K562 (cell line): ENCODE measurements at regions not wholly inside any gene's neighbourhood (a gene's known extent, or its start where the extent isn't known, plus 50 kb on each side); places are given as distances from the start of the nearest gene placed in this dataset.

ENCODE experiments used
- ATAC-seq: fragments of 200-7000 bp; cut with Tn5 transposase; 3 replicates; pipeline ENCODE4 v1.9.1; 2020; ENCODE audit warnings: moderate library complexity
- BruUV-seq: library from RNA; stranded (reverse); fragments of 400-500 nt; replicated peaks from 2 replicates; lab custom pipeline; 2021; lab: Mats Ljungman, UMichigan
- CTCF ChIA-PET: fragments of 300-600 bp; formaldehyde crosslinking; extraction: SDS; loops from one replicate; lab custom pipeline; 2021; ENCODE audit warnings: low intra/inter-chr PET ratio; lab: Yijun Ruan, JAX
- POLR2A ChIA-PET: fragments of 300-600, 350-650 bp; sonication (Branson Sonifier 250); formaldehyde crosslinking; extraction: SDS; loops from one replicate; lab custom pipeline; 2021; ENCODE audit warnings: antibody characterized with exemption, inconsistent platforms; lab: Yijun Ruan, JAX
- DNase-seq, 4 experiments: peaks; one replicate each; pipeline versions ENCODE4 v3.0.0 to v3.0.0-alpha.2; 2011 to 2018; ENCODE audit warnings: low spot score in 3 of 4, mixed read lengths in 3 of 4; ENCODE audit errors: extremely low read depth in 1 of 4
- FAIRE-seq: peaks from 2 replicates; lab custom pipeline; 2011; peaks lifted over from hg19 to GRCh38; lab: Jason Lieb, UNC
- H2AFZ ChIP-seq: 2 replicates; pipeline ENCODE4 v1.6.0; 2011; ENCODE audit warnings: low read depth, low read length, control low read depth, inconsistent platforms
- H3K27ac ChIP-seq: fragments of 200-600 bp; 3 replicates; pipeline ENCODE4 v1.8.0; 2011; ENCODE audit warnings: low read depth, mild to moderate bottlenecking, control low read depth, inconsistent platforms, low read length, moderate library complexity, mixed read lengths; ENCODE audit errors: extremely low read depth
- H3K27me3 ChIP-seq, 2 experiments: fragments of 300-600 bp in 1 of 2; 2 replicates in 1 of 2; 3 replicates in 1 of 2; pipeline versions ENCODE4 v1.6.0 to v1.8.0; 2011; ENCODE audit warnings: inconsistent platforms in 2 of 2, low read length in 2 of 2, mild to moderate bottlenecking in 1 of 2, mixed read lengths in 1 of 2, moderate library complexity in 1 of 2; ENCODE audit not compliant: control insufficient read depth in 2 of 2, insufficient read depth in 2 of 2
- H3K36me3 ChIP-seq: fragments of 300-600 bp; 3 replicates; pipeline ENCODE4 v1.8.0; 2011; ENCODE audit warnings: mild to moderate bottlenecking, low read length, inconsistent platforms; ENCODE audit not compliant: control insufficient read depth, insufficient read depth
- H3K4me1 ChIP-seq, 2 experiments: fragments of 200-600 bp in 1 of 2; replicated peaks in 1 of 2; 2 replicates in 1 of 2; 3 replicates in 1 of 2; pipeline versions ENCODE4 v1.5.1 to v1.8.0; 2011; ENCODE audit warnings: inconsistent platforms in 2 of 2, low read length in 2 of 2, mild to moderate bottlenecking in 1 of 2, mixed read lengths in 1 of 2, moderate library complexity in 1 of 2; ENCODE audit not compliant: control insufficient read depth in 2 of 2, insufficient read depth in 2 of 2
- H3K4me2 ChIP-seq: 2 replicates; pipeline ENCODE4 v1.6.1; 2011; ENCODE audit warnings: low read length, control low read depth, inconsistent platforms, mixed read lengths; ENCODE audit not compliant: insufficient read depth
- H3K4me3 ChIP-seq: fragments of 200-600 bp; sonication (generic), shearing (Covaris generic); 2 replicates; pipeline ENCODE4 v1.5.1; 2016; ENCODE audit warnings: control low read depth, inconsistent platforms
- H3K79me2 ChIP-seq: fragments of 200-600 bp; 3 replicates; pipeline ENCODE4 v1.8.0; 2011; ENCODE audit warnings: low read length, inconsistent platforms; ENCODE audit not compliant: control insufficient read depth, insufficient read depth
- H3K9ac ChIP-seq, 2 experiments: 2 replicates each; pipeline versions ENCODE4 v1.6.0 to v1.6.1; 2011; ENCODE audit warnings: low read depth in 2 of 2, low read length in 2 of 2, control low read depth in 1 of 2, inconsistent platforms in 1 of 2, mild to moderate bottlenecking in 1 of 2, mixed read lengths in 1 of 2; ENCODE audit not compliant: insufficient read depth in 1 of 2
- H3K9me1 ChIP-seq: one replicate; pipeline ENCODE4 v1.6.0; 2011; ENCODE audit warnings: inconsistent platforms, mild to moderate bottlenecking, low read length, moderate library complexity; ENCODE audit not compliant: control insufficient read depth, insufficient read depth
- H3K9me3 ChIP-seq: replicated peaks from 2 replicates; pipeline ENCODE4 v1.5.1; 2011; ENCODE audit warnings: low read depth, low read length, inconsistent platforms; ENCODE audit not compliant: control insufficient read depth, insufficient read depth
- H4K20me1 ChIP-seq: replicated peaks from 2 replicates; pipeline ENCODE4 v1.6.1; 2011; ENCODE audit warnings: low read length, inconsistent platforms, mixed read lengths; ENCODE audit not compliant: control insufficient read depth, insufficient read depth
- ARID1B ChIP-seq: fragments of 450-650 bp; IDR thresholded peaks from 2 replicates; pipeline ENCODE4 v1.6.1; 2016; ENCODE audit warnings: antibody characterized with exemption, mild to moderate bottlenecking, inconsistent platforms
- BCOR ChIP-seq: fragments of 450-650 bp; IDR thresholded peaks from 2 replicates; pipeline ENCODE4 v1.6.1; 2016
- CREM ChIP-seq: IDR thresholded peaks from 2 replicates; pipeline ENCODE4 v1.6.1; 2014; ENCODE audit warnings: antibody characterized with exemption, low read depth
- KAT7 ChIP-seq: sonication (generic); formaldehyde crosslinking; IDR thresholded peaks from 2 replicates; pipeline ENCODE4 v1.8.0; 2022; ENCODE audit warnings: missing genetic modification reagents, mild to moderate bottlenecking, borderline replicate concordance
- NFRKB ChIP-seq: fragments of 450-650 bp; IDR thresholded peaks from 2 replicates; pipeline ENCODE4 v1.6.1; 2016; ENCODE audit warnings: low read depth
- WGBS: fragments of 100-300 bp; shearing (Covaris generic); methylation state at CpG from one replicate; pipeline ENCODE4 v1.1.6; 2016; ENCODE audit warnings: low coverage, mixed read lengths; ENCODE audit not compliant: insufficient coverage; ENCODE audit errors: missing lambda C conversion rate; 5-methylcytosine and 5-hydroxymethylcytosine counted together
- in situ Hi-C: fragments of 300-500 bp; cut with MboI; formaldehyde crosslinking; loops from 4 replicates; pipeline ENCODE4 v1.15.0; 2018; ENCODE audit warnings: inconsistent platforms, mixed read lengths
- intact Hi-C: fragments of 100-400 bp; cut with micrococcal nuclease; formaldehyde crosslinking; loops from 2 replicates; pipeline ENCODE4 v1.14.2; 2022
- TF ChIP-seq, protein P1 (sequence below): fragments of 250-450 bp; sonication (Bioruptor Pico); IDR thresholded peaks from 2 replicates; pipeline ENCODE4 v1.8.0; 2022; ENCODE audit warnings: moderate library complexity, mild to moderate bottlenecking, inconsistent platforms
- TF ChIP-seq, protein P2 (sequence below): fragments of 250-450 bp; sonication (Bioruptor Pico); IDR thresholded peaks from 2 replicates; pipeline ENCODE4 v1.8.0; 2021; ENCODE audit warnings: moderate library complexity, mild to moderate bottlenecking, inconsistent platforms

DNA sequence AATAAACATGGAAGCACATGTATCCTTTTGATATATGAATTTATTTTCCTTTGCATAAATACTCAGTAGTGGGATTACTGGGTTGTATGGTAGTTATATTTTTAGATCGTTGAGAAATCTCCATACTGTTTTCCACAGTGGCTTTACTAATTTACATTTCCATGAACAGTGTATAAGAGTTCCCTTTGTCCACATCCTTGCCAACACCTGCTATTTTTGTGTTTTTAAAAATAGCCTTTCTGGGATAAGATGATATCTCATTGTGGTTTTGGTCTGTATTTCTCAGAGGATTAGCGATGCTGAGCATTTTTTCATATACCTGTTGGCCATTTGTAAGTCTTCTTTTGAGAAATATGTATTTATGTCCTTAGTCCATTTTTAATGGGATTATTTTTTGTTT is 329.2 kb upstream of the KITLG start:
- no peaks in the 10 kb centered on the region for H3K4me1 ChIP-seq
- POLR2A ChIA-PET = no interaction called here
- H3K36me3 ChIP-seq = no peaks in the 10 kb centered on the region
- ATAC-seq (no peak), DNase-seq (no peak), FAIRE-seq (no peak)
- no peaks in the 10 kb centered on the region for H3K9me1 ChIP-seq
- H4K20me1 ChIP-seq = no peaks in the 10 kb centered on the region
- in situ Hi-C loops (no loop called here), intact Hi-C loops (no loop called here)
- no peak overlapping the region for H3K4me2 ChIP-seq
- no peaks in the 10 kb centered on the region for H3K9me3 ChIP-seq
- no peaks in the 10 kb centered on the region for H3K79me2 ChIP-seq
- WGBS = 0% methylated on average over 2 of the region's 2 CpGs
- H3K27me3 ChIP-seq = no peaks in the 10 kb centered on the region
- H2AFZ ChIP-seq = no peak overlapping the region
- no peak overlapping the region for H3K9ac ChIP-seq
- CTCF ChIA-PET = no interaction called here
- H3K4me3 ChIP-seq = no peak overlapping the region
- BruUV-seq = no TSS peak
- no peak for TF ChIP-seq KAT7 (CRISPR knock-in tag)
- TF ChIP-seq NFRKB = no peak
- H3K27ac ChIP-seq = no peak overlapping the region

GRCh38 chr12:88908345-88908744 is 328.1 kb upstream of the KITLG start:
- Histone ChIP-seq H3K4me1 (no peaks in the 10 kb centered on the region), H3K27ac (no peak overlapping the region), H3K9ac (no peak overlapping the region), H4K20me1 (no peaks in the 10 kb centered on the region), H3K79me2 (no peaks in the 10 kb centered on the region), H3K4me2 (no peak overlapping the region), H3K9me3 (no peaks in the 10 kb centered on the region), H3K9me1 (no peaks in the 10 kb centered on the region), H3K4me3 (no peak overlapping the region), H3K36me3 (no peaks in the 10 kb centered on the region), H2AFZ (no peak overlapping the region), H3K27me3 (no peaks in the 10 kb centered on the region)
- DNase-seq (no peak), ATAC-seq (no peak), FAIRE-seq (no peak)
- WGBS = 0% methylated on average over 2 of the region's 2 CpGs
- intact Hi-C loops (no loop called here), in situ Hi-C loops (no loop called here)
- no TSS peak for BruUV-seq
- ChIA-PET POLR2A (no interaction called here), CTCF (no interaction called here)
- TF ChIP-seq, protein P1, sequence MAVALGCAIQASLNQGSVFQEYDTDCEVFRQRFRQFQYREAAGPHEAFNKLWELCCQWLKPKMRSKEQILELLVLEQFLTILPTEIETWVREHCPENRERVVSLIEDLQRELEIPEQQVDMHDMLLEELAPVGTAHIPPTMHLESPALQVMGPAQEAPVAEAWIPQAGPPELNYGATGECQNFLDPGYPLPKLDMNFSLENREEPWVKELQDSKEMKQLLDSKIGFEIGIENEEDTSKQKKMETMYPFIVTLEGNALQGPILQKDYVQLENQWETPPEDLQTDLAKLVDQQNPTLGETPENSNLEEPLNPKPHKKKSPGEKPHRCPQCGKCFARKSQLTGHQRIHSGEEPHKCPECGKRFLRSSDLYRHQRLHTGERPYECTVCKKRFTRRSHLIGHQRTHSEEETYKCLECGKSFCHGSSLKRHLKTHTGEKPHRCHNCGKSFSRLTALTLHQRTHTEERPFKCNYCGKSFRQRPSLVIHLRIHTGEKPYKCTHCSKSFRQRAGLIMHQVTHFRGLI (CRISPR knock-in tag) = no peak
- TF ChIP-seq, protein P2, sequence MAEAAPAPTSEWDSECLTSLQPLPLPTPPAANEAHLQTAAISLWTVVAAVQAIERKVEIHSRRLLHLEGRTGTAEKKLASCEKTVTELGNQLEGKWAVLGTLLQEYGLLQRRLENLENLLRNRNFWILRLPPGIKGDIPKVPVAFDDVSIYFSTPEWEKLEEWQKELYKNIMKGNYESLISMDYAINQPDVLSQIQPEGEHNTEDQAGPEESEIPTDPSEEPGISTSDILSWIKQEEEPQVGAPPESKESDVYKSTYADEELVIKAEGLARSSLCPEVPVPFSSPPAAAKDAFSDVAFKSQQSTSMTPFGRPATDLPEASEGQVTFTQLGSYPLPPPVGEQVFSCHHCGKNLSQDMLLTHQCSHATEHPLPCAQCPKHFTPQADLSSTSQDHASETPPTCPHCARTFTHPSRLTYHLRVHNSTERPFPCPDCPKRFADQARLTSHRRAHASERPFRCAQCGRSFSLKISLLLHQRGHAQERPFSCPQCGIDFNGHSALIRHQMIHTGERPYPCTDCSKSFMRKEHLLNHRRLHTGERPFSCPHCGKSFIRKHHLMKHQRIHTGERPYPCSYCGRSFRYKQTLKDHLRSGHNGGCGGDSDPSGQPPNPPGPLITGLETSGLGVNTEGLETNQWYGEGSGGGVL (CRISPR knock-in tag) = no peak
- TF ChIP-seq CREM = no peak
- no peak for TF ChIP-seq ARID1B
- TF ChIP-seq BCOR = no peak
